SK-N-MC (cell line): ENCODE measurements at regions not wholly inside any gene's neighbourhood (a gene's known extent, or its start where the extent isn't known, plus 50 kb on each side); places are given as distances from the start of the nearest gene placed in this dataset.
A peak's percentile ranks its signal among the peaks of the same experiment; 100 is the strongest.

ENCODE experiments used
- DNase-seq: peaks from one replicate; pipeline ENCODE4 v3.0.0-alpha.2; 2011; ENCODE audit warnings: low read depth, low spot score
- H3K27ac ChIP-seq: fragments of 200-600 bp; sonication (generic); 2 replicates; pipeline ENCODE4 v1.5.1; 2016; ENCODE audit warnings: mixed run types
- H3K36me3 ChIP-seq: fragments of 200-600 bp; sonication (generic); 2 replicates; pipeline ENCODE4 v1.6.1; 2017; ENCODE audit warnings: antibody characterized with exemption, low read length, mixed read lengths; ENCODE audit not compliant: insufficient read depth
- H3K4me3 ChIP-seq: fragments of 200-600 bp; sonication (generic); 2 replicates; pipeline ENCODE4 v1.5.1; 2016
- H3K9ac ChIP-seq: fragments of 200-600 bp; sonication (generic); 2 replicates; pipeline ENCODE4 v1.8.0; 2017; ENCODE audit warnings: mixed run types, mixed read lengths; ENCODE audit not compliant: insufficient read length
- H3K9me3 ChIP-seq: fragments of 200-600 bp; sonication (generic); 2 replicates; pipeline ENCODE4 v1.6.1; 2017; ENCODE audit warnings: low read depth, mild to moderate bottlenecking, antibody characterized with exemption, low read length, moderate library complexity, mixed read lengths
- EZH2 ChIP-seq: fragments of 200-600 bp; sonication (generic); IDR thresholded peaks from one replicate; pipeline ENCODE4 v1.6.1; 2017; ENCODE audit warnings: antibody characterized with exemption
- FOXP2 ChIP-seq: optimal IDR thresholded peaks from 2 replicates; pipeline ENCODE3; 2011; ENCODE audit warnings: mild to moderate bottlenecking, moderate library complexity; ENCODE audit not compliant: insufficient read depth; ENCODE audit errors: extremely low read length, control extremely low read depth
- POLR2AphosphoS5 ChIP-seq: IDR thresholded peaks from 2 replicates; pipeline ENCODE4 v1.6.1; 2012; ENCODE audit warnings: mild to moderate bottlenecking, low read depth, low read length, borderline replicate concordance

DNA sequence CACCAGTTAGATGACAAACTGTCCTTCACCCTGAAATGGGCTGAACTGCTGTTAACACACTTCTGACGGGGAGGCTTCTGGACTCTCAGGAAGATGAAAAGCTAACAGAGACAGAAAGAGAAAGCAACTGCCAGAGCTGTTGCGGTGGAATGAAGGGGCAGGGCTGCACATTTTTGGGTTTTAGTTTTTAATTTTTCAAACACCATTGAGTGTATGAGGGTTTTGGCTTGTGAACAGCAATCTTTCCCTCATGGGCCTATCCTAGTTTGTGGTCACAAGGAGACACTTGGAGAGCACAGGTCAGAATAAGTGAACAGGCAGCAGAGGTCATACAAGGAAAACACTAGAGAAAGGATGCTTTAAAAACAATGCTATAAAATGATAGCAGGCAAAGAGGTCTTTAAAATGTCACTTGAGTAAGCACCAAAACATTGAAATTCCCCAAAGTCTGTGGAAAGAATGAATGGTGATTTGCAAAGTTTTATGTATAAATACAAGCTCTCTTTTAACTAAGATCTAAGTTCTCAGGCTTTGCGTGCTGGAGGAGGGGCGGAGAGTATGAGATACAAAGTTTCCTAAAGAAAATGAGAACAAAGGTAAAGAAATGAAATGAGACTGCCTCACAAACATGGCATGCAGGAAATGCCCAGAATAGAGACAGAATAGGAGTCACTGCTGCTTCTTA, 101.4 kb upstream of the GLI3 start:
- H3K9ac ChIP-seq: no peak overlapping the region
- H3K36me3 ChIP-seq: no peaks in the 10 kb centered on the region
- H3K27ac ChIP-seq: peak overlapping the region; percentile 85
- DNase-seq: no peak
- peak overlapping the region; percentile 28 for H3K4me3 ChIP-seq
- TF ChIP-seq EZH2: no peak
- no peak for TF ChIP-seq POLR2AphosphoS5
- TF ChIP-seq FOXP2: no peak
- H3K9me3 ChIP-seq: no peaks in the 10 kb centered on the region

DNA sequence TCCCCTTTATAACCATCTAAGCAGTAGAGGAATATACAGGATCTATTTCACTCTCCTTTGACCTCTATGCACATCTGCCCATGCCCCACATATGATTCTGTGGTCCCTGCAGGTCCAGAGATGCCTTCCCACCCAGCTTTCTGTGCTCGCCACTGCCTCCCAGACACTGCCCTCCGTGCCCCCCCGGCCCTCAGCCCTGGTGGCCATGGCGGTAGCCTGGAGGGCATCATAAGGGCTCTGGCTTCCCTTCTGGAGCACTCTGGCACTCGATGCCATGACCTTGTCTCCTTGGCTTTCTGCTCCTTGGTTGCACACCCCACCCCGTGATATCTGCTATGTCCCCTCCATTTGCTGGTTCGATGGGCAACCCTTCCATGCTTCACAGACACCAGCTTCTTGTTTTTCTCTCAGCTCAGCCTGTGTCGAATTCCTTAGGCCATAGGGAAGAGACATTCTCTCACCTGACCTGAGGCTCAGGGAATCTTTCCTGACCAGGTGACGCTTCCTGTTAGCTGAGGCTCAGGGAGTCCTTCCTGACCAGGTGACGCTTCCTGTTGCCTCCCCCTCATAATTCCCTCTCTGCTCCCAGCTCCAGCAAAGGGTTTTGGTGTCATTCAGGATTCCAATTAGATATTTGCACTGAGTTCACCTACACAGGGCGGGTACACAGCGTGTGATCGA, 100.4 kb upstream of the GLI3 start:
- no peak overlapping the region for H3K9ac ChIP-seq
- no peak overlapping the region for H3K27ac ChIP-seq
- H3K36me3 ChIP-seq: no peaks in the 10 kb centered on the region
- TF ChIP-seq POLR2AphosphoS5 (no peak), FOXP2 (no peak), EZH2 (no peak)
- no peak overlapping the region for H3K4me3 ChIP-seq
- DNase-seq: no peak
- no peaks in the 10 kb centered on the region for H3K9me3 ChIP-seq

DNA sequence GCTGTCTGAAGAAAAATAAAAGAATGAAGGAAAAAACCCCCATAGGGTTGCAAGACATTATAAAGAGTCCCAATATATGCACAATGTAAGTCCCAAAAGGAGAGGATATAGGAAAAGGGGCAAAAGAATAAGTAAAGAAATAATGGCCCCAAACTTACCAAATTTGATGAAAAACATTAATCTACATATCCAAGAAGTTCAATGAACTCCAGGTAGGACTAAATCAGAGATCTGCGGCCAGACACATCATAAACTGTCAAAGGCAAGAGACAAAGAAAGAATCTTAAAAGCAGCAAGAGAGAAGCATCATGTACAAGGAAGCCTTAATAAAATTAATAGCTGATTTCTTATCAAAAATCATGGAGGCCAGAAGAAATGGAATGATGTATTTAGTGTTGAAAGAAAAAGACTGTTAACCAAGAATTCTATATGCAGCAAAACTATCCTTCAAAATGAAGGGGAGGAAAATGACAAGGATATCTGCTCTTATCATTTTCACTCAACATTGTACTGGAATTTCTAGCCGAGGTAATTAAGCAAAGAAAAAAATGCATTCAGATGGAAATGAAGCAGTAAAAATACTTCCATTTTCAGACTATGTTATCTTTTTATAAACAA, 95.7 kb upstream of the GLI3 start:
- H3K9ac ChIP-seq: no peak overlapping the region
- no peak overlapping the region for H3K4me3 ChIP-seq
- H3K36me3 ChIP-seq: no peaks in the 10 kb centered on the region
- DNase-seq: no peak
- no peaks in the 10 kb centered on the region for H3K9me3 ChIP-seq
- no peak overlapping the region for H3K27ac ChIP-seq
- TF ChIP-seq FOXP2 (no peak), EZH2 (no peak), POLR2AphosphoS5 (no peak)

DNA sequence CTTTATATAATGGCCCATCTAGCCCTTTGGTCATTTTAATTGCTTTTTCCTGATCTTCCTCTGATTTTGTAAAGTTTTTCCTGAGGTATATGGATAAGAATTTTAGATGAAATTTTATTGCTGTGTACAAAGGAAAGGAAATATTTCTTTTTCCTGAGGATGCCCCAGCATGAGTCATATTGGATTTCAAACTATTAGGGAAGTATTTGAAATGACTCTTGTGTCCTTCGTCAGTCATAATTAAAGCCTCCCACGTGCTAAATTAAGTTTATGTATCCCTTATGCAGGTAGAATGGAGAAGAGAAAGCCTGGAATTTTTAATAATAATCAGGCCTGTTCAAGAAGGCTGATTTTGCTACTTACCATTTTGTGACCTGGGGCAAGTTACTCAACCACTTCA, 82.6 kb upstream of the GLI3 start:
- no peak overlapping the region for H3K9ac ChIP-seq
- TF ChIP-seq POLR2AphosphoS5 (no peak), EZH2 (no peak), FOXP2 (no peak)
- no peak for DNase-seq
- no peak overlapping the region for H3K27ac ChIP-seq
- H3K4me3 ChIP-seq: no peak overlapping the region
- no peaks in the 10 kb centered on the region for H3K36me3 ChIP-seq
- H3K9me3 ChIP-seq: no peaks in the 10 kb centered on the region

DNA sequence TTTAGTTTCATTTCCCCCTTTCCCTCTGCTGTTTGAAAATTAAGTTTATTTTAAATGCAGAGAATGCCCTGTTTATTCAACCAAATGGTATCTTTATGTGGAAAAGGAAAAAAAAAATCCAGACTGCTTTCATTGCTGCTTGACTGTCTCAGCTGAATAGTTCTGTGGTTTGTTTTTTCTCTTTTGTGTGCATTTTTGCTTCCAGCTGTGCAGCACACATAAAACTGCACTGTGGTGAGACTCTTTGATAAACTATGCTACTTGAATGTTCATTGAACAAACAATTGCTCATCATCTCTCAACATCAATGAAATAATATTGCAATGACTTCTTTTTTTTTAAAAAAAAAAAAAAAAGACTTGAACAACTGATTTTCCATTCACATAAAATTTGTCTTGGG, 78.6 kb upstream of the GLI3 start:
- no peaks in the 10 kb centered on the region; the same call in 1 of the 2 replicates for H3K9me3 ChIP-seq
- peak; percentile 79 for DNase-seq
- peak overlapping the region; percentile 2; the same call in 1 of the 2 replicates for H3K4me3 ChIP-seq
- H3K27ac ChIP-seq: no peak overlapping the region
- TF ChIP-seq EZH2 (no peak), POLR2AphosphoS5 (no peak), FOXP2 (no peak)
- no peak overlapping the region for H3K9ac ChIP-seq
- H3K36me3 ChIP-seq: no peaks in the 10 kb centered on the region

DNA sequence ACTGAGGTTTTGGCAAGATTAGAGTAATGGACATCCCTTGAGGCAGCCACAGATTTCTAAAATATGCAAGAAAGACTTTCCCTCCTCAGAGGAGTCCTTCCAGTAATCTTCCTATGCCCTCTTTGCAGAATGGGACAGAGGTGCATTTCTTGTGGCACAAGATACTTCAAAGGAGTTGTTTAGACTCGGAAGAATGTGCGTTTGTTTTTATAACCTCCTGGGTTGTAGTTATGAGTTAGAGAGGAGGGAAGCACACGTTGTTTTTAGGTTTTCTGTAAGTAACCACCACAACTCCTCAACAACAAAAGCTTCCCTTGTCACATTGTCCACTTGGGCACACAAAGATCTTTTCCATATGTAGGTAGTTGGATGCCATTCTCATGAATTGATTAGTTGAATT, 78.1 kb upstream of the GLI3 start:
- Histone ChIP-seq H3K36me3 (no peaks in the 10 kb centered on the region), H3K9ac (no peak overlapping the region), H3K4me3 (peak overlapping the region; percentile 2; the same call in 1 of the 2 replicates), H3K9me3 (no peaks in the 10 kb centered on the region; the same call in 1 of the 2 replicates), H3K27ac (no peak overlapping the region)
- no peak for TF ChIP-seq EZH2
- no peak for DNase-seq

DNA sequence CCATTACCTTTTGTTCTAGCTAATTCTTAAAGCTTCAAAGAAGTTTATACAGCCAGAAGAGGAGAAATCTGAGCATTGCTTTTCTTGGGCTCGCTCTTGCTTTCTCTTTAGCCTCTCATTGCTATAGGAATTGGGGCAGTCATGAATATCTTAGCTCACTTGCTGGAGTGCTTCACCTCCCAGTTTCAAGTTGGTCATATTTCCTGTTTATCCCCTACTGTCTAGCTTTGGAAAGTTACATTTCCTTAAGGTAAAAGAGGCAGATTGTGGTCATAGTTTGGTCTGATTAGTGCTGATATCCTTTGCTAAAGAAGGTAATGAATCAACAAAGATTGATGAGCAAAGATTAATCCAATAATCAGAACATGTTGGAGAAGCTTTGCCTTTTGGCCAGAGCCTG, 77.7 kb upstream of the GLI3 start:
- no peak overlapping the region for H3K27ac ChIP-seq
- TF ChIP-seq EZH2 (no peak), POLR2AphosphoS5 (no peak), FOXP2 (no peak)
- H3K36me3 ChIP-seq: no peaks in the 10 kb centered on the region
- no peaks in the 10 kb centered on the region; the same call in 1 of the 2 replicates for H3K9me3 ChIP-seq
- DNase-seq: no peak
- no peak overlapping the region for H3K4me3 ChIP-seq
- H3K9ac ChIP-seq: no peak overlapping the region

DNA sequence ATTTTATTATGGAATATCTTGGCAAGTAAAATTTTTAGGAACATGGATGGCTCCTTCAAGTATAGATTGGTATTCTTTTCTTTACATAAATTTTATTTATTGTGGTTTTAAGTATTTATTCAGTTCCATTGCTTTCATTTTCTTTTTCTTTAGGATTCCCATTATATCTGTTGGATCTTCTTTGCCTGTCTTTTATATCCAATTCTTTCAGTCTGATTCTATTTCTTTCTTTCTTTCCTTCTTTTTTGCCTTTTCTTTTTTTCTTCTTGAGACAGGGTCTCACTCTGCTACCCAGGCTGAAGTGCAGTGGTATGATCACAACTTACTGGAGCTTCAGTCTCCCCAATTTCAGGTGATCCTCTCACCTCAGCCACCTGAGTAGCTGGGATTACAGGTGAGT, 74.2 kb upstream of the GLI3 start:
- DNase-seq: no peak
- H3K9ac ChIP-seq: no peak overlapping the region
- TF ChIP-seq FOXP2 (no peak), POLR2AphosphoS5 (no peak), EZH2 (no peak)

DNA sequence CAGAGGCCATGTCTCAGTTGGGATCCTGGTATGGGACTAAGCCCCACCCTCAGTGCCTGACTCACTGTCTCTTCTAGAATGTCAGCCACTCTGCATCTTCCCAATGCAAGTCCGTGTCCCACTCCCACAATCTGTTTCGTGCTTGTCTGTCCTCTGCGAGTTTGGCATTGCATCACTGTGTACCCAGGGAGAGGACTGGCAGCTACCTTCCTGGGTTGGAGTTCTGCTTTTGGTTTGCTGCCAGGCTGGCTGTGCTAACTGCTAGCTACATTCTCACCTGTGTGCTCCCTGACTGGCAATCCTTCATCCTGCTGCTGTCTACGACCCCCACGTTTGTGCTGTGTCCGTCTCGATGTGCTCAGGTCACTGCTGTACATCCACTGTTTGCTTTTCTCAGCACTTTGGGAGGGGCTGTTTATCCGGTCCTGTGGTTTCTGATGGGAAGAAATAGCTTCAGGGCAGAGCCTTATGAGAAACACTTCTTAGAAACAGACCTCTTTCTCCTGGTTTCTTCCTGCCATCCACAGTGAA, 56.0 kb upstream of the GLI3 start:
- no peak for DNase-seq
- no peak overlapping the region for H3K4me3 ChIP-seq
- no peaks in the 10 kb centered on the region for H3K36me3 ChIP-seq
- no peak overlapping the region for H3K27ac ChIP-seq
- no peak overlapping the region for H3K9ac ChIP-seq
- H3K9me3 ChIP-seq: no peaks in the 10 kb centered on the region
- TF ChIP-seq FOXP2 (no peak), POLR2AphosphoS5 (no peak), EZH2 (no peak)

More for the DNA sequence above, 74.2 kb upstream of the GLI3 start:
- no peaks in the 10 kb centered on the region for H3K36me3 ChIP-seq
- H3K27ac ChIP-seq: no peak overlapping the region
- H3K4me3 ChIP-seq: no peak overlapping the region
- H3K9me3 ChIP-seq: no peaks in the 10 kb centered on the region; the same call in 1 of the 2 replicates
